ENCODE measurements at regions not wholly inside any gene's neighbourhood (a gene's known extent, or its start where the extent isn't known, plus 50 kb on each side); places are given as distances from the start of the nearest gene placed in this dataset.
A peak's percentile ranks its signal among the peaks of the same experiment; 100 is the strongest.

GRCh38 chr5:124663101-124663506 is 83.3 kb downstream of the ZNF608 start:
- DNase-seq = no peak

GRCh38 chr5:124662181-124662781 is 84.2 kb downstream of the ZNF608 start:
- DNase-seq = no peak

GRCh38 chr5:124661317-124662141 is 84.9 kb downstream of the ZNF608 start:
- no peak for DNase-seq

- DNase-seq = no peak
Observed at GRCh38 chr5:124660229-124661093, 86.0 kb downstream of the ZNF608 start.

- no peak for DNase-seq
Observed at GRCh38 chr5:124659798-124660197, 86.6 kb downstream of the ZNF608 start.

- no peak for DNase-seq
Observed at GRCh38 chr5:124658867-124659557, 87.4 kb downstream of the ZNF608 start.

- DNase-seq = no peak
Observed at GRCh38 chr5:124655921-124656511, 90.4 kb downstream of the ZNF608 start.

GRCh38 chr5:124655251-124655917 is 91.1 kb downstream of the ZNF608 start:
- no peak for DNase-seq

GRCh38 chr5:124654418-124654817 is 92.0 kb downstream of the ZNF608 start:
- no peak for DNase-seq

- no peak for DNase-seq
Observed at GRCh38 chr5:124653666-124654065, 92.8 kb downstream of the ZNF608 start.

- DNase-seq = no peak
Observed at GRCh38 chr5:124652892-124653441, 93.5 kb downstream of the ZNF608 start.

GRCh38 chr5:124652514-124652819 is 94.0 kb downstream of the ZNF608 start:
- DNase-seq = no peak

GRCh38 chr5:124651663-124652513 is 94.6 kb downstream of the ZNF608 start:
- peak; percentile 26 for DNase-seq

- DNase-seq = no peak
Observed at GRCh38 chr5:124650951-124651662, 95.3 kb downstream of the ZNF608 start.

GRCh38 chr5:124650147-124650561 is 96.3 kb downstream of the ZNF608 start:
- no peak for DNase-seq

GRCh38 chr5:124649491-124650146 is 96.8 kb downstream of the ZNF608 start:
- peak; percentile 47 for DNase-seq

GRCh38 chr5:124648902-124649467 is 97.5 kb downstream of the ZNF608 start:
- no peak for DNase-seq

- no peak for DNase-seq
Observed at GRCh38 chr5:124647352-124647751, 99.1 kb downstream of the ZNF608 start.

GRCh38 chr5:124645396-124645795 is 101.0 kb downstream of the ZNF608 start:
- no peak for DNase-seq

Measured in stimulated activated CD4-positive, alpha-beta T cell treated with anti-CD3 and anti-CD28 coated beads, Interleukin-4, amount 100 ng/mL, for 1 hour (primary cell).